B cell (primary cell): ENCODE measurements at regions not wholly inside any gene's neighbourhood (a gene's known extent, or its start where the extent isn't known, plus 50 kb on each side); places are given as distances from the start of the nearest gene placed in this dataset.

Source experiments
- ATAC-seq: fragments of 200-7000 bp; cut with Tn5 transposase; one replicate; pipeline ENCODE4 v1.10.0; 2021; ENCODE audit warnings: low read depth, mild to moderate bottlenecking, moderate number of reproducible peaks, moderate library complexity
- CTCF ChIA-PET: fragments of 350-600 bp; sonication (Branson Sonifier 250); formaldehyde crosslinking; loops from one replicate; lab custom pipeline; 2021; ENCODE audit warnings: antibody characterized with exemption, inconsistent platforms; lab: Charles Lee
- POLR2A ChIA-PET: fragments of 350-600 bp; sonication (Branson Sonifier 250); formaldehyde crosslinking; loops from one replicate; lab custom pipeline; 2021; ENCODE audit warnings: antibody characterized with exemption; lab: Charles Lee
- DNase-seq: peaks from one replicate; pipeline ENCODE4 v3.0.0; 2013
- H2AFZ ChIP-seq: 2 replicates; pipeline ENCODE4 v1.6.1; 2012; ENCODE audit warnings: mild to moderate bottlenecking, low read depth, low read length; ENCODE audit not compliant: insufficient read depth, poor library complexity, severe bottlenecking
- H3K27ac ChIP-seq, 2 donors: 1 replicate in 1 of 2; 2 replicates in 1 of 2; pipeline ENCODE4 v1.5.1; 2012 to 2013; ENCODE audit warnings: low read length in 2 of 2, mild to moderate bottlenecking in 2 of 2, moderate library complexity in 1 of 2
- H3K27me3 ChIP-seq, 4 experiments: fragments of 200-600 bp in 1 of 4; sonication (generic) in 1 of 4; replicated peaks in 1 of 4; 1 replicate in 2 of 4; 2 replicates in 2 of 4; pipeline versions ENCODE4 v1.6.1 to v1.7.0; 2013 to 2016; ENCODE audit warnings: low read length in 3 of 4, mild to moderate bottlenecking in 2 of 4, mixed read lengths in 1 of 4, moderate library complexity in 1 of 4; ENCODE audit not compliant: insufficient read depth in 4 of 4, control insufficient read depth in 3 of 4; ENCODE audit errors: control extremely low read depth in 1 of 4
- H3K36me3 ChIP-seq, 2 experiments: replicated peaks in 1 of 2; 1 replicate in 1 of 2; 2 replicates in 1 of 2; pipeline versions ENCODE4 v1.6.1 to v1.7.1; 2013; ENCODE audit warnings: low read length in 1 of 2; ENCODE audit not compliant: insufficient read depth in 2 of 2, control insufficient read depth in 1 of 2; ENCODE audit errors: control extremely low read depth in 1 of 2, extremely low read depth in 1 of 2
- H3K4me1 ChIP-seq, 2 donors: fragments of 200-600 bp in 1 of 2; sonication (generic) in 1 of 2; 1 replicate in 1 of 2; 2 replicates in 1 of 2; pipeline versions ENCODE4 v1.5.1 to v1.6.1; 2013 to 2017; ENCODE audit warnings: low read length in 2 of 2; ENCODE audit not compliant: control insufficient read depth in 2 of 2, insufficient read depth in 2 of 2
- H3K4me2 ChIP-seq: replicated peaks from 2 replicates; pipeline ENCODE3; 2012; ENCODE audit warnings: mild to moderate bottlenecking, low read depth, low read length; ENCODE audit not compliant: poor library complexity, severe bottlenecking
- H3K4me3 ChIP-seq, 5 experiments: fragments of 200-600 bp in 1 of 5; sonication (generic) in 1 of 5; 1 replicate in 3 of 5; 2 replicates in 2 of 5; pipeline versions ENCODE4 v1.5.1 to v1.7.0; 2011 to 2016; ENCODE audit warnings: low read length in 4 of 5, mild to moderate bottlenecking in 4 of 5, low read depth in 2 of 5, control low read depth in 1 of 5, moderate library complexity in 1 of 5; ENCODE audit not compliant: insufficient read depth in 1 of 5; ENCODE audit errors: control extremely low read depth in 1 of 5, extremely low read depth in 1 of 5
- H3K79me2 ChIP-seq: fragments of 200-600 bp; sonication (generic); one replicate; pipeline ENCODE4 v1.6.0; 2016; ENCODE audit warnings: low read length; ENCODE audit not compliant: control insufficient read depth, insufficient read depth
- H3K9ac ChIP-seq: fragments of 200-600 bp; sonication (generic); 2 replicates; pipeline ENCODE4 v1.6.1; 2017; ENCODE audit warnings: mild to moderate bottlenecking, low read length, moderate library complexity
- H3K9me3 ChIP-seq, 3 donors: one replicate each; pipeline versions ENCODE4 v1.6.1 to v1.7.1; 2013; ENCODE audit warnings: low read length in 2 of 3; ENCODE audit not compliant: control insufficient read depth in 2 of 3, insufficient read depth in 1 of 3; ENCODE audit errors: control extremely low read depth in 1 of 3
- H4K20me1 ChIP-seq: 2 replicates; pipeline ENCODE4 v1.6.0; 2012; ENCODE audit warnings: mild to moderate bottlenecking, low read length; ENCODE audit not compliant: insufficient read depth, control insufficient read depth, poor library complexity, severe bottlenecking
- H3K27ac Mint-ChIP-seq: one replicate; pipeline ENCODE4 v1.8.0; 2021; ENCODE audit warnings: mixed read lengths
- H3K27me3 Mint-ChIP-seq: one replicate; pipeline ENCODE4 v1.8.0; 2021; ENCODE audit warnings: mixed read lengths
- H3K4me1 Mint-ChIP-seq: one replicate; pipeline ENCODE4 v1.8.0; 2021; ENCODE audit warnings: mixed read lengths
- H3K4me3 Mint-ChIP-seq: one replicate; pipeline ENCODE4 v1.8.0; 2021; ENCODE audit warnings: mixed read lengths
- H3K9me3 Mint-ChIP-seq: one replicate; pipeline ENCODE4 v1.8.0; 2022; ENCODE audit warnings: mixed read lengths; ENCODE audit not compliant: insufficient read depth
- EZH2 ChIP-seq: IDR thresholded peaks from 2 replicates; pipeline ENCODE4 v1.6.1; 2012; ENCODE audit warnings: borderline replicate concordance, low read depth, mild to moderate bottlenecking, moderate library complexity, low read length; ENCODE audit not compliant: insufficient read depth, poor library complexity, severe bottlenecking
- WGBS: methylation state at CpG from one replicate; pipeline ENCODE4 v1.1.5; 2013; ENCODE audit warnings: missing lambda C conversion rate; ENCODE audit not compliant: insufficient coverage; 5-methylcytosine and 5-hydroxymethylcytosine counted together
- intact Hi-C: fragments of 100-400 bp; cut with micrococcal nuclease; formaldehyde crosslinking; loops from one replicate; pipeline ENCODE4 v1.10.0; 2022
- TF ChIP-seq, protein P1 (sequence below): fragments of 200-600 bp; IDR thresholded peaks from one replicate; pipeline ENCODE4 v1.8.0; 2022; ENCODE audit warnings: antibody characterized with exemption, mild to moderate bottlenecking

DNA sequence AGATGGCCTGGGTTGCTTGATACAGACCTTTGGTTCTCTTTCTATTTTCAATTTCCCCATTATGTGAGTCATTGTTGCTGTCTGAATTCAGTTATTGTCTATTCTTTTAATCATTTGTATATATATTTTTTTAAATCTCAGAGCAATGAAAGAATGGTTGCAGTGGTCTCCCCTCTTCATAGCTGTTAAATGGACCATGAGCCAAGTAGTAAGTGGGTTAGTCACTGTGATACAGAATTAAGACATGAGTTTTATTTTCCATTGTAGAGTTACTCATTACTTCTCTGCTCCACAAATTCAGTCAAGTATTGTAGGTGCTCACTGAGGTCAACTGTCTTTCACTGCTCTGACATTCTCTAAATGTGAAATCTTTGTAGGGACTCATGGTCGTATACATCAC, 174.6 kb upstream of the GRAMD2B start:
- TF ChIP-seq, protein P1, sequence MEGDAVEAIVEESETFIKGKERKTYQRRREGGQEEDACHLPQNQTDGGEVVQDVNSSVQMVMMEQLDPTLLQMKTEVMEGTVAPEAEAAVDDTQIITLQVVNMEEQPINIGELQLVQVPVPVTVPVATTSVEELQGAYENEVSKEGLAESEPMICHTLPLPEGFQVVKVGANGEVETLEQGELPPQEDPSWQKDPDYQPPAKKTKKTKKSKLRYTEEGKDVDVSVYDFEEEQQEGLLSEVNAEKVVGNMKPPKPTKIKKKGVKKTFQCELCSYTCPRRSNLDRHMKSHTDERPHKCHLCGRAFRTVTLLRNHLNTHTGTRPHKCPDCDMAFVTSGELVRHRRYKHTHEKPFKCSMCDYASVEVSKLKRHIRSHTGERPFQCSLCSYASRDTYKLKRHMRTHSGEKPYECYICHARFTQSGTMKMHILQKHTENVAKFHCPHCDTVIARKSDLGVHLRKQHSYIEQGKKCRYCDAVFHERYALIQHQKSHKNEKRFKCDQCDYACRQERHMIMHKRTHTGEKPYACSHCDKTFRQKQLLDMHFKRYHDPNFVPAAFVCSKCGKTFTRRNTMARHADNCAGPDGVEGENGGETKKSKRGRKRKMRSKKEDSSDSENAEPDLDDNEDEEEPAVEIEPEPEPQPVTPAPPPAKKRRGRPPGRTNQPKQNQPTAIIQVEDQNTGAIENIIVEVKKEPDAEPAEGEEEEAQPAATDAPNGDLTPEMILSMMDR = no peak
- no peak for TF ChIP-seq EZH2
- H3K27me3 ChIP-seq = no peaks in the 10 kb centered on the region
- CTCF ChIA-PET = no interaction called here

DNA sequence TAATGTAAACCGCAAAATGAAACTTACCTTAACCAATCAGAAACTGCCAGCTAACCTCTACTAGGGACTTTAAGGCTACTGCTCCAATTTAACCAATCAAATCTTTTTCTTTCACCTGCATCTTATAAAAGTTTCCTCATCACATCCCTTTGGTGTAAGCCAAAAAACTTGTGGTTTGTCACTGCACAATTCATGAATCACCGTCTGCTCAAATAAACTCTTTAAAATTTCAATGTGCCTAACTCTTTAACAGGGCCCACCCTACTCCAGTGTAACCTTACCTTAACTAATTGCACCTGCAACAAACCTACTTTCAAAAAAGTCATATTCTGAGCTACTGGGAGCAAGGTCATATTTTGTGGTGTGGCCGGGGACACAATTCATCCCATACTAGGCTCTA, 172.2 kb upstream of the GRAMD2B start:
- Histone ChIP-seq H4K20me1 (no peaks in the 10 kb centered on the region), H3K27me3 (no peaks in the 10 kb centered on the region), H3K36me3 (no peaks in the 10 kb centered on the region), H3K27ac (no peak overlapping the region), H3K79me2 (no peaks in the 10 kb centered on the region), H3K4me2 (no peak overlapping the region), H2AFZ (no peak overlapping the region), H3K4me1 (no peaks in the 10 kb centered on the region), H3K4me3 (no peak overlapping the region), H3K9me3 (peaks cover 0 to 2% (median 0%) of the 10 kb centered on the region in 3 donors), H3K9ac (no peak overlapping the region)
- H3K4me1 Mint-ChIP-seq = no peaks in the 10 kb centered on the region
- ATAC-seq (no peak), DNase-seq (no peak)
- no peaks in the 10 kb centered on the region for H3K27me3 Mint-ChIP-seq
- H3K4me3 Mint-ChIP-seq = no peak overlapping the region
- ChIA-PET POLR2A (no interaction called here), CTCF (no interaction called here)
- no peak overlapping the region for H3K27ac Mint-ChIP-seq
- TF ChIP-seq, protein P1 = no peak
- TF ChIP-seq EZH2 = no peak
- intact Hi-C loops = no loop called here
- 92% methylated on average over 2 of the region's 3 CpGs for WGBS
- H3K9me3 Mint-ChIP-seq = peaks cover 7% of the 10 kb centered on the region

More for the DNA sequence above, 174.6 kb upstream of the GRAMD2B start:
- Mint-ChIP-seq H3K27ac (no peak overlapping the region), H3K4me3 (no peak overlapping the region), H3K27me3 (no peaks in the 10 kb centered on the region), H3K4me1 (no peaks in the 10 kb centered on the region), H3K9me3 (peaks cover 7% of the 10 kb centered on the region)
- WGBS = no CpG with 5 or more reads among the region's 1 CpG
- Histone ChIP-seq H3K9ac (no peak overlapping the region), H3K4me1 (no peaks in the 10 kb centered on the region), H3K4me2 (no peak overlapping the region), H3K79me2 (no peaks in the 10 kb centered on the region), H4K20me1 (no peaks in the 10 kb centered on the region), H2AFZ (no peak overlapping the region), H3K9me3 (peaks cover 0 to 5% (median 0%) of the 10 kb centered on the region in 3 donors), H3K36me3 (no peaks in the 10 kb centered on the region), H3K4me3 (no peak overlapping the region), H3K27ac (no peak overlapping the region)
- no peak for ATAC-seq
- POLR2A ChIA-PET = no interaction called here
- intact Hi-C loops = no loop called here
- DNase-seq = no peak
